ENCODE measurements at regions not wholly inside any gene's neighbourhood (a gene's known extent, or its start where the extent isn't known, plus 50 kb on each side); places are given as distances from the start of the nearest gene placed in this dataset.
"Not testable (repeated sequence)": the region's sequence is repeated elsewhere in the genome, so short reads cannot be mapped to it uniquely, and the experiment has no call there.

DNA sequence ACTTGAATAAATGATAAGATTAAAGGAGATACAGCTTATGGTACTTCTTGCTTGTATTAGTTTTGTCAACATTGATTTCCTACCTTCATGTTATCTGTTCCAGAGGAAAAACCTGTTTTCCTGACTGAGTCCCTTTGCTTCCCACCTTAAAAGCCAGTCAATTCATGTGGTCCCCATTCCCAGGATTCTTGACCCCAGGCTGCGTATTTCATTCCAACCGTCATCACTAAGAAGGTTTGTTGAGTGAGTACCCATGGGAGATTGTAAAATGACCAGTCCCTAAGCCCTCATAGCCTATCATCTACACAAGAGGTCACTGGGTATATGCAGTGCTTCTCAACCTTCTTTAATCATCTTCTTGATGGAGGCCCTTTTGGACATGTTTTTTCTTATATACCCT, 52.2 kb downstream of the BEX3 start:
- intact Hi-C loops (cut with DNase I) = no loop called here
- DNase-seq (ENCODE audit: low spot score) = no peak
- ATAC-seq = no peak

- DNase-seq (ENCODE audit: low spot score); intact Hi-C loops (cut with DNase I); ATAC-seq: not testable (repeated sequence)
Observed at GRCh38 chrX:103429026-103429425, 52.7 kb downstream of the BEX3 start.

DNA sequence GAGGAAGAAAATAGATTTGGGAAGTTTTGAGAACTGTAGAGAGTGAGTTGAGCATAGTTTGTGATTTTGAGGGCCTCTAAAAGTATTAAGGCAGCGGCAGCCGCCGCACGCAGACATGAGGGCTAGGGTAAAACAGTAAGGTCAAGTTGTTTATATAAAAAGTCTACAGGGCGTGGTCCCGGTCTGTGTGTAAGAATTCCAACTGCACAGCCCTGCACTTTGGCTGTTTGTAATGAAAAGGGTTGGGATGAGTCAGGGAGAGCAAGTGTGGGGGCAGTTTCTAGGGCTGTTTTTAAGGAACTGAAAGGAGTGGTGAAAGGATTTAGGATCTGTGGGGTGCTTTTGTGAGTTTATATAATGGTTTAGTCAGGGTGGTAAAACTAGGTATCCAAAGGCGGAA, 55.0 kb downstream of the BEX3 start:
- DNase-seq (ENCODE audit: low spot score) (no peak), ATAC-seq (no peak)
- intact Hi-C loops (cut with DNase I) = no loop called here

GRCh38 chrX:103432841-103433240, 56.5 kb downstream of the BEX3 start:
- ATAC-seq; DNase-seq (ENCODE audit: low spot score); intact Hi-C loops (cut with DNase I): not testable (repeated sequence)

DNA sequence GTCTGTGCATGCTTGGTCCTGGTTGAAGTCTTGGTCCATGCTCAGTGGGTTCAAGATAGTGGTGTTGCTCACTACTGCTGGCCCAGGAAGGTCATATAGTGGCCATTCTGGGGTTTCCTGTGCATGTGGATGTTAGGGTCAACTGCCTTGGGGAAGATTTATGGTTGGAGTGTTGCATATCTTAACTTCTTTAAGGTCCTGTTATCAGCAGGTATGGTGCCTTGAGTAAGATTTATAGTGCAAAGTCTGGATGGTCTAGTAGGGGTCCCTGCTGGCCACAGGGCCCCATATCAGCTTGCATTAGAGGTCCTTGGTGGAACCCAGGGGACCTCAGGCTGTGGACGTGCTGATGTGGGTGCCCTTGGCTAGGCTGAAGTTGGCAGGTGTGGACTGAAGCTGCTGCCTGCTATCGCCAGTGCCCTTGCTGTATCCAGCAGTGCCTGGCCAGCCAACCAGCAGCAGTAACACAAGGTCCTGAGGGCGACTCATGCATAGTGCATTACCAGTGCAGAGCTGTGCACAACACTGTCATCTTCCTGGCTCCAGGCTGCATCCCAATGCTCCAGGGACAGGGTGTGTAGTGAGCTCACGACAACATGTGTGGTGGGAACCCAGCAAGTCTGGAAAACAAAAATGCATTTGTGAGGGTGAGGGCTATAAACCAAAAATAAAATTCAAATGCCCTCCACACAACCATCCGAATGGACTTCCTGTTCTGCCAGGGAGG, 61.0 kb downstream of the BEX3 start:
- intact Hi-C loops (cut with DNase I) = no loop called here
- no peak for DNase-seq (ENCODE audit: low spot score)
- ATAC-seq = no peak

DNA sequence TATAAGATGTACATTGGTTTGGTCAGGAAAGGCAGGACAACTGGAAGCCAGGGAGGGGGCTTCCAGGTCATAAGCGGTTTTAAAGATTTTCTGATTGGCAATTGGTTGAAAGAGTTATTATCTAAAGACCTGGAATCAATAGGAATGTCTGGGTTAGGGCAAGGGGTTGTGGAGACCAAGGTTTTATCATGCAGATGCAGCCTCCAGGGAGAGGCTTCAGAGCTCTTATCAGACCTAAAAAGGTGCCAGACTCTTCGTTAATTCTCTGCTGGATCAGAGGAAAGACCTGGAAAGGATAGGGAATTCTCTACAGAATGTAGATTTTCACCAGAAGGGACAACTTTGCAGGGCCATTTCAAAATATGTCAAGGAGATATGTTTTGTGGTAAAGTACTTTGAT, 62.8 kb downstream of the BEX3 start:
- ATAC-seq = no peak
- no peak for DNase-seq (ENCODE audit: low spot score)
- intact Hi-C loops (cut with DNase I) = no loop called here

GRCh38 chrX:103440621-103441020, 64.3 kb downstream of the BEX3 start:
- ATAC-seq (no peak), DNase-seq (ENCODE audit: low spot score) (no peak)
- intact Hi-C loops (cut with DNase I) = no loop called here

GRCh38 chrX:103441878-103442535, 65.7 kb downstream of the BEX3 start:
- intact Hi-C loops (cut with DNase I) = no loop called here
- DNase-seq (ENCODE audit: low spot score) = no peak
- ATAC-seq = no peak

- intact Hi-C loops (cut with DNase I) = no loop called here
- ATAC-seq (peak; percentile 15), DNase-seq (ENCODE audit: low spot score) (no peak)
Observed at GRCh38 chrX:103442536-103442901, 66.2 kb downstream of the BEX3 start.

GRCh38 chrX:103446665-103447302, 70.4 kb downstream of the BEX3 start:
- intact Hi-C loops (cut with DNase I) = no loop called here
- DNase-seq (ENCODE audit: low spot score) = no peak
- no peak for ATAC-seq
